ENCODE measurements at regions not wholly inside any gene's neighbourhood (a gene's known extent, or its start where the extent isn't known, plus 50 kb on each side); places are given as distances from the start of the nearest gene placed in this dataset.

DNA sequence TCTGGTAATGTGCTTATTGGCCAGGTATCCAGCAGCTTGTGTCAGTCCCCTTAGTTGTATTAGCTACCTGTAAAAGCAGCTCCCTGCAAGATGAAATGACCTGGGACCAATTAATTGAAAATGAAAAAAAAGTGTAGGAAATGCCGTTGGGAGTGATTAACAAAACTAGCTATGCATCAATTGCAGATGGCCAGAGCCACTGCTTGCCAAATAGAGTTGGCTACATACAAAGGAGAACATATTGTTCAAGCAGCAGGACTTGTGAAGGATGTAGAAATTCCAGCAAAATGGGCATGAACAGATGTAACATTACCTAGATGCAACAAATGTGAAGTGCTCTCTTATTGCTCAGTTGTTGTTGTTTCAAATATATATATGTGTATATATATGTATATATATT, 300.5 kb downstream of the PCDH17 start:
- Histone ChIP-seq H3K27ac (ENCODE audit: low read length) (no peak overlapping the region), H3F3A (ENCODE audit: insufficient read depth, low read length, poor library complexity, severe bottlenecking) (no peaks in the 10 kb centered on the region), H3K36me3 (ENCODE audit: insufficient read depth, low read length) (no peaks in the 10 kb centered on the region), H3K9ac (ENCODE audit: low read length) (no peak overlapping the region), H3K9me2 (ENCODE audit: insufficient read depth, low read length) (no peaks in the 10 kb centered on the region), H4K20me1 (ENCODE audit: insufficient read depth) (no peaks in the 10 kb centered on the region), H3K27me3 (ENCODE audit: insufficient read depth, low read depth, low read length) (no peaks in the 10 kb centered on the region), H3K4me3 (ENCODE audit: low read length) (no peak overlapping the region), H2AFZ (ENCODE audit: low read depth, low read length) (no peak overlapping the region), H3K9me3 (ENCODE audit: low read length) (no peaks in the 10 kb centered on the region), H3K4me2 (ENCODE audit: low read length) (no peak overlapping the region), H3K79me2 (replicated peaks; ENCODE audit: insufficient read depth, low read length) (no peaks in the 10 kb centered on the region)
- TF ChIP-seq SMC3 (conservative IDR thresholded peaks at IDR 0.05; ENCODE audit: poor library complexity) (no peak), RAD21 (conservative IDR thresholded peaks at IDR 0.05) (no peak), EZH2 (IDR thresholded peaks at IDR 0.05; ENCODE audit: borderline replicate concordance, insufficient read depth, low read length, poor library complexity, severe bottlenecking) (no peak), EP300 (conservative IDR thresholded peaks at IDR 0.05; ENCODE audit: poor library complexity, severe bottlenecking) (no peak), POLR2AphosphoS5 (IDR thresholded peaks at IDR 0.05) (no peak), TAF1 (IDR thresholded peaks at IDR 0.05; ENCODE audit: low read depth) (no peak), MXI1 (conservative IDR thresholded peaks at IDR 0.05; ENCODE audit: poor library complexity, severe bottlenecking) (no peak)
- TF ChIP-seq, protein P1, sequence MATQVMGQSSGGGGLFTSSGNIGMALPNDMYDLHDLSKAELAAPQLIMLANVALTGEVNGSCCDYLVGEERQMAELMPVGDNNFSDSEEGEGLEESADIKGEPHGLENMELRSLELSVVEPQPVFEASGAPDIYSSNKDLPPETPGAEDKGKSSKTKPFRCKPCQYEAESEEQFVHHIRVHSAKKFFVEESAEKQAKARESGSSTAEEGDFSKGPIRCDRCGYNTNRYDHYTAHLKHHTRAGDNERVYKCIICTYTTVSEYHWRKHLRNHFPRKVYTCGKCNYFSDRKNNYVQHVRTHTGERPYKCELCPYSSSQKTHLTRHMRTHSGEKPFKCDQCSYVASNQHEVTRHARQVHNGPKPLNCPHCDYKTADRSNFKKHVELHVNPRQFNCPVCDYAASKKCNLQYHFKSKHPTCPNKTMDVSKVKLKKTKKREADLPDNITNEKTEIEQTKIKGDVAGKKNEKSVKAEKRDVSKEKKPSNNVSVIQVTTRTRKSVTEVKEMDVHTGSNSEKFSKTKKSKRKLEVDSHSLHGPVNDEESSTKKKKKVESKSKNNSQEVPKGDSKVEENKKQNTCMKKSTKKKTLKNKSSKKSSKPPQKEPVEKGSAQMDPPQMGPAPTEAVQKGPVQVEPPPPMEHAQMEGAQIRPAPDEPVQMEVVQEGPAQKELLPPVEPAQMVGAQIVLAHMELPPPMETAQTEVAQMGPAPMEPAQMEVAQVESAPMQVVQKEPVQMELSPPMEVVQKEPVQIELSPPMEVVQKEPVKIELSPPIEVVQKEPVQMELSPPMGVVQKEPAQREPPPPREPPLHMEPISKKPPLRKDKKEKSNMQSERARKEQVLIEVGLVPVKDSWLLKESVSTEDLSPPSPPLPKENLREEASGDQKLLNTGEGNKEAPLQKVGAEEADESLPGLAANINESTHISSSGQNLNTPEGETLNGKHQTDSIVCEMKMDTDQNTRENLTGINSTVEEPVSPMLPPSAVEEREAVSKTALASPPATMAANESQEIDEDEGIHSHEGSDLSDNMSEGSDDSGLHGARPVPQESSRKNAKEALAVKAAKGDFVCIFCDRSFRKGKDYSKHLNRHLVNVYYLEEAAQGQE (IDR thresholded peaks at IDR 0.05; ENCODE audit: borderline replicate concordance), result no peak
- TF ChIP-seq, protein P2, sequence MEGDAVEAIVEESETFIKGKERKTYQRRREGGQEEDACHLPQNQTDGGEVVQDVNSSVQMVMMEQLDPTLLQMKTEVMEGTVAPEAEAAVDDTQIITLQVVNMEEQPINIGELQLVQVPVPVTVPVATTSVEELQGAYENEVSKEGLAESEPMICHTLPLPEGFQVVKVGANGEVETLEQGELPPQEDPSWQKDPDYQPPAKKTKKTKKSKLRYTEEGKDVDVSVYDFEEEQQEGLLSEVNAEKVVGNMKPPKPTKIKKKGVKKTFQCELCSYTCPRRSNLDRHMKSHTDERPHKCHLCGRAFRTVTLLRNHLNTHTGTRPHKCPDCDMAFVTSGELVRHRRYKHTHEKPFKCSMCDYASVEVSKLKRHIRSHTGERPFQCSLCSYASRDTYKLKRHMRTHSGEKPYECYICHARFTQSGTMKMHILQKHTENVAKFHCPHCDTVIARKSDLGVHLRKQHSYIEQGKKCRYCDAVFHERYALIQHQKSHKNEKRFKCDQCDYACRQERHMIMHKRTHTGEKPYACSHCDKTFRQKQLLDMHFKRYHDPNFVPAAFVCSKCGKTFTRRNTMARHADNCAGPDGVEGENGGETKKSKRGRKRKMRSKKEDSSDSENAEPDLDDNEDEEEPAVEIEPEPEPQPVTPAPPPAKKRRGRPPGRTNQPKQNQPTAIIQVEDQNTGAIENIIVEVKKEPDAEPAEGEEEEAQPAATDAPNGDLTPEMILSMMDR (IDR thresholded peaks at IDR 0.05; ENCODE audit: poor library complexity, severe bottlenecking), result no peak

- TF ChIP-seq POLR2AphosphoS5 (IDR thresholded peaks at IDR 0.05) (no peak), EP300 (conservative IDR thresholded peaks at IDR 0.05; ENCODE audit: poor library complexity, severe bottlenecking) (no peak), SMC3 (conservative IDR thresholded peaks at IDR 0.05; ENCODE audit: poor library complexity) (no peak), RAD21 (conservative IDR thresholded peaks at IDR 0.05) (no peak), TAF1 (IDR thresholded peaks at IDR 0.05; ENCODE audit: low read depth) (no peak), EZH2 (IDR thresholded peaks at IDR 0.05; ENCODE audit: borderline replicate concordance, insufficient read depth, low read length, poor library complexity, severe bottlenecking) (no peak), MXI1 (conservative IDR thresholded peaks at IDR 0.05; ENCODE audit: poor library complexity, severe bottlenecking) (no peak)
- TF ChIP-seq, protein P2 (IDR thresholded peaks at IDR 0.05; ENCODE audit: poor library complexity, severe bottlenecking), result no peak
- TF ChIP-seq, protein P1 (IDR thresholded peaks at IDR 0.05; ENCODE audit: borderline replicate concordance), result no peak
- H2AFZ ChIP-seq (ENCODE audit: low read depth, low read length), result no peak overlapping the region
- no peak overlapping the region for H3K4me3 ChIP-seq (ENCODE audit: low read length)
- H3K9ac ChIP-seq (ENCODE audit: low read length), result no peak overlapping the region
- H3F3A ChIP-seq (ENCODE audit: insufficient read depth, low read length, poor library complexity, severe bottlenecking), result no peaks in the 10 kb centered on the region
- H3K9me3 ChIP-seq (ENCODE audit: low read length), result no peaks in the 10 kb centered on the region
- no peaks in the 10 kb centered on the region for H3K79me2 ChIP-seq (replicated peaks; ENCODE audit: insufficient read depth, low read length)
- no peak overlapping the region for H3K27ac ChIP-seq (ENCODE audit: low read length)
- H3K4me2 ChIP-seq (ENCODE audit: low read length), result no peak overlapping the region
- H4K20me1 ChIP-seq (ENCODE audit: insufficient read depth), result no peaks in the 10 kb centered on the region
- no peaks in the 10 kb centered on the region for H3K27me3 ChIP-seq (ENCODE audit: insufficient read depth, low read depth, low read length)
- H3K9me2 ChIP-seq (ENCODE audit: insufficient read depth, low read length), result no peaks in the 10 kb centered on the region
- H3K36me3 ChIP-seq (ENCODE audit: insufficient read depth, low read length), result no peaks in the 10 kb centered on the region
Measured at GRCh38 chr13:57933606-57934005, 302.1 kb downstream of the PCDH17 start.
